Right lobe of liver (tissue), 4 donors: ENCODE measurements at regions not wholly inside any gene's neighbourhood (a gene's known extent, or its start where the extent isn't known, plus 50 kb on each side); places are given as distances from the start of the nearest gene placed in this dataset.

Source experiments
- CTCF ChIP-seq, 4 donors: fragments of 200-600 bp in 3 of 4; fragments of 450-650 bp in 1 of 4; IDR thresholded peaks; one replicate each; pipeline versions ENCODE4 v1.5.1 to v1.8.0; 2016 to 2022; ENCODE audit warnings: antibody characterized with exemption in 4 of 4, mild to moderate bottlenecking in 2 of 4
- POLR2A ChIP-seq: fragments of 450-650 bp; IDR thresholded peaks from one replicate; pipeline ENCODE4 v1.6.1; 2017; ENCODE audit warnings: antibody characterized with exemption, mild to moderate bottlenecking
- donor health status: DM: no; HTN: no; CAD: no.
- donor health status: DM: no; HTN: no; CAD: no.
- donor health status: DM: no; HTN: yes; CAD: no.

DNA sequence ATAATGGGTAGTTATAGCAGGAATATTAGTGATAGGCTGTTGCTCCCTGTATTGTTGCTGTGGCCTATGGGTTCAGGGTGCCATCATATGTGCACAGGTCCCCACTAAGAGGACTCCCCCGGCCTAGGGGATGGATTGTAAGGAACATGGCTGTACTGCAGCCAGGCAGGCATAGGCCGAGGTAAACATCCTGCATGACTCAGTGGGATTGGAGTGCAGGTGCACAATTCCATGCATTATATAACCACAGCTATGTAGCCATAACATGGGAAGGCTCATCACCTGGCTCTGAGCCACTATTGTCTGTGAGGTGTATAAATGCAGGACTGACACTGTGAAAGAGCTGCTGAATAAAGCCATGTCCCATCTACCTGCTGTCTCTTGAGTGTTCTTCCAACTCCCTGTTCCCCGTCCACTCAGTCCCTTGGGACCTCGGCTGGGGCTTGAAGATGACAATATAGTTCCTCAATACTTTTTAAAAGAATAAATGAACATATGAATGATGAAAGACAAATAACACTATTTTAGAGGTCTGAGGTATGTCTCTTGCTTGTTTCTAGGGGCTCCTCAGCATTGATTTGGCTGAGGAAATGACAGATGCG is 425.2 kb downstream of the IDS start:
- TF ChIP-seq CTCF (IDR thresholded peaks at IDR 0.05), result no peak
- TF ChIP-seq POLR2A, result no peak
